Mesenchymal stem cell (in vitro differentiated cells and primary cell): ENCODE measurements at regions not wholly inside any gene's neighbourhood (a gene's known extent, or its start where the extent isn't known, plus 50 kb on each side); places are given as distances from the start of the nearest gene placed in this dataset.

Experiments used
- DNase-seq: peaks from one replicate; pipeline ENCODE4 v3.0.0-alpha.2; 2013
- H2AFZ ChIP-seq: one replicate; pipeline ENCODE4 v1.6.1; 2013; ENCODE audit warnings: low read depth, mild to moderate bottlenecking, control low read depth, inconsistent platforms, low read length, moderate library complexity
- H2AK5ac ChIP-seq: 2 replicates; pipeline ENCODE4 v1.6.1; 2013; ENCODE audit warnings: low read length, moderate library complexity, mild to moderate bottlenecking, inconsistent platforms; ENCODE audit not compliant: severe bottlenecking
- H2BK120ac ChIP-seq: one replicate; pipeline ENCODE4 v1.6.1; 2013; ENCODE audit warnings: low read depth, mild to moderate bottlenecking, inconsistent platforms, low read length, moderate library complexity
- H2BK12ac ChIP-seq, 2 experiments: one replicate each; pipeline ENCODE4 v1.6.1; 2013; ENCODE audit warnings: inconsistent platforms in 2 of 2, low read length in 2 of 2, mild to moderate bottlenecking in 2 of 2, moderate library complexity in 2 of 2, control low read depth in 1 of 2
- H2BK15ac ChIP-seq: one replicate; pipeline ENCODE4 v1.6.1; 2013; ENCODE audit warnings: mild to moderate bottlenecking, low read depth, inconsistent platforms; ENCODE audit not compliant: poor library complexity, severe bottlenecking
- H2BK5ac ChIP-seq: 2 replicates; pipeline ENCODE4 v1.6.1; 2013; ENCODE audit warnings: low read depth, mild to moderate bottlenecking, low read length, control low read depth, inconsistent platforms; ENCODE audit not compliant: poor library complexity, severe bottlenecking
- H3K14ac ChIP-seq, 2 experiments: one replicate each; pipeline ENCODE4 v1.6.1; 2013; ENCODE audit warnings: inconsistent platforms in 2 of 2, low read length in 2 of 2, control low read depth in 1 of 2, mild to moderate bottlenecking in 1 of 2, moderate library complexity in 1 of 2
- H3K18ac ChIP-seq, 2 experiments: one replicate each; pipeline ENCODE4 v1.6.1; 2013; ENCODE audit warnings: inconsistent platforms in 2 of 2, low read length in 2 of 2, control low read depth in 1 of 2, low read depth in 1 of 2, mild to moderate bottlenecking in 1 of 2
- H3K23ac ChIP-seq, 2 experiments: one replicate each; pipeline ENCODE4 v1.6.1; 2013; ENCODE audit warnings: inconsistent platforms in 2 of 2, low read length in 2 of 2, mild to moderate bottlenecking in 2 of 2, moderate library complexity in 2 of 2, control low read depth in 1 of 2
- H3K27ac ChIP-seq: 2 replicates; pipeline ENCODE4 v1.5.1; 2013; ENCODE audit warnings: mild to moderate bottlenecking, moderate library complexity, low read length, control low read depth, inconsistent platforms; ENCODE audit not compliant: poor library complexity, severe bottlenecking
- H3K27me3 ChIP-seq, 2 experiments: 2 replicates each; pipeline versions ENCODE4 v1.6.1 to v1.7.0; 2013; ENCODE audit warnings: low read length in 2 of 2, mild to moderate bottlenecking in 2 of 2, moderate library complexity in 2 of 2, control low read depth in 1 of 2, inconsistent platforms in 1 of 2; ENCODE audit not compliant: control insufficient read depth in 1 of 2, insufficient read depth in 1 of 2
- H3K36me3 ChIP-seq, 2 experiments: 2 replicates each; pipeline versions ENCODE4 v1.6.1 to v1.7.0; 2013; ENCODE audit warnings: low read length in 2 of 2, control low read depth in 1 of 2, inconsistent platforms in 1 of 2, low read depth in 1 of 2, mild to moderate bottlenecking in 1 of 2; ENCODE audit not compliant: insufficient read depth in 2 of 2, control insufficient read depth in 1 of 2
- H3K4ac ChIP-seq, 2 experiments: one replicate each; pipeline ENCODE4 v1.6.1; 2013; ENCODE audit warnings: inconsistent platforms in 2 of 2, low read length in 2 of 2, mild to moderate bottlenecking in 2 of 2, moderate library complexity in 2 of 2, control low read depth in 1 of 2, low read depth in 1 of 2
- H3K4me1 ChIP-seq: 2 replicates; pipeline ENCODE4 v1.6.1; 2013; ENCODE audit warnings: low read depth, low read length, control low read depth; ENCODE audit not compliant: control insufficient read depth, insufficient read depth
- H3K4me2 ChIP-seq: 2 replicates; pipeline ENCODE4 v1.6.1; 2013; ENCODE audit warnings: low read length, mild to moderate bottlenecking, inconsistent platforms; ENCODE audit not compliant: poor library complexity, severe bottlenecking
- H3K4me3 ChIP-seq, 2 experiments: 2 replicates each; pipeline versions ENCODE4 v1.5.1 to v1.7.0; 2013; ENCODE audit warnings: low read length in 2 of 2, mild to moderate bottlenecking in 2 of 2, control low read depth in 1 of 2, low read depth in 1 of 2; ENCODE audit not compliant: insufficient read depth in 1 of 2
- H3K79me1 ChIP-seq: replicated peaks from 2 replicates; pipeline ENCODE4 v1.6.1; 2013; ENCODE audit warnings: mild to moderate bottlenecking, control low read depth, low read length, inconsistent platforms; ENCODE audit not compliant: poor library complexity, severe bottlenecking
- H3K9ac ChIP-seq: 2 replicates; pipeline ENCODE4 v1.7.0; 2013; ENCODE audit warnings: mild to moderate bottlenecking, low read length, moderate library complexity
- H3K9me3 ChIP-seq: 2 replicates; pipeline ENCODE4 v1.7.0; 2013; ENCODE audit warnings: mild to moderate bottlenecking, low read length; ENCODE audit not compliant: control insufficient read depth
- H4K8ac ChIP-seq: one replicate; pipeline ENCODE4 v1.6.1; 2013; ENCODE audit warnings: inconsistent platforms, mild to moderate bottlenecking, low read length, moderate library complexity
- H4K91ac ChIP-seq: one replicate; pipeline ENCODE4 v1.6.1; 2013; ENCODE audit warnings: mild to moderate bottlenecking, low read length, inconsistent platforms
- WGBS: methylation state at CpG from one replicate; pipeline ENCODE4 v1.1.7; 2013; ENCODE audit warnings: mixed read lengths; 5-methylcytosine and 5-hydroxymethylcytosine counted together

GRCh38 chr3:168273036-168273435 is 177.3 kb upstream of the GOLIM4 start:
- WGBS, result over 99% methylated on average over 2 of the region's 2 CpGs
- H3K27me3 ChIP-seq, result peaks cover 0 to 3% of the 10 kb centered on the region in 2 experiments

GRCh38 chr3:168272343-168272985 is 176.7 kb upstream of the GOLIM4 start:
- H3K9ac ChIP-seq, result no peak overlapping the region
- no peak overlapping the region for H3K4me3 ChIP-seq
- peak; percentile 47 for DNase-seq
- H3K79me1 ChIP-seq, result no peaks in the 10 kb centered on the region
- no peak overlapping the region for H3K14ac ChIP-seq
- H2BK12ac ChIP-seq, result no peak overlapping the region
- H3K18ac ChIP-seq, result no peak overlapping the region
- H3K4me2 ChIP-seq, result no peak overlapping the region
- H3K4me1 ChIP-seq, result no peaks in the 10 kb centered on the region
- H2BK120ac ChIP-seq, result no peak overlapping the region
- no peak overlapping the region for H2BK5ac ChIP-seq
- H2BK15ac ChIP-seq, result no peak overlapping the region
- H4K8ac ChIP-seq, result no peak overlapping the region
- no peak overlapping the region for H2AK5ac ChIP-seq
- no peak overlapping the region for H3K23ac ChIP-seq
- H2AFZ ChIP-seq, result no peak overlapping the region
- no peaks in the 10 kb centered on the region for H3K36me3 ChIP-seq
- WGBS, result 60% methylated on average over 1 of the region's 1 CpG
- H3K27ac ChIP-seq, result no peak overlapping the region
- H3K27me3 ChIP-seq, result peaks cover 0 to 3% of the 10 kb centered on the region in 2 experiments
- H4K91ac ChIP-seq, result no peak overlapping the region
- H3K9me3 ChIP-seq, result peaks cover 5% of the 10 kb centered on the region
- no peak overlapping the region for H3K4ac ChIP-seq

More at GRCh38 chr3:168273036-168273435, 177.3 kb upstream of the GOLIM4 start:
- Histone ChIP-seq H3K14ac (no peak overlapping the region), H2AK5ac (no peak overlapping the region), H4K91ac (no peak overlapping the region), H3K4me1 (no peaks in the 10 kb centered on the region), H3K9me3 (peaks cover 5% of the 10 kb centered on the region), H4K8ac (no peak overlapping the region), H3K4me3 (no peak overlapping the region), H3K18ac (no peak overlapping the region), H3K4ac (no peak overlapping the region), H3K9ac (no peak overlapping the region), H2BK5ac (no peak overlapping the region), H2AFZ (no peak overlapping the region), H3K23ac (no peak overlapping the region), H3K4me2 (no peak overlapping the region), H2BK120ac (no peak overlapping the region), H2BK12ac (no peak overlapping the region), H2BK15ac (no peak overlapping the region), H3K79me1 (no peaks in the 10 kb centered on the region), H3K27ac (no peak overlapping the region), H3K36me3 (no peaks in the 10 kb centered on the region)
- no peak for DNase-seq

- Histone ChIP-seq H3K4me2 (no peak overlapping the region), H3K14ac (no peak overlapping the region), H2BK12ac (no peak overlapping the region), H3K4ac (no peak overlapping the region), H3K27ac (no peak overlapping the region), H3K9ac (no peak overlapping the region), H3K36me3 (no peaks in the 10 kb centered on the region), H4K91ac (no peak overlapping the region), H3K4me1 (no peaks in the 10 kb centered on the region), H2BK5ac (no peak overlapping the region), H3K18ac (no peak overlapping the region), H4K8ac (no peak overlapping the region), H2AFZ (no peak overlapping the region), H3K9me3 (peaks cover 5% of the 10 kb centered on the region), H2BK120ac (no peak overlapping the region), H3K27me3 (peaks cover 0 to 3% of the 10 kb centered on the region in 2 experiments), H3K23ac (no peak overlapping the region), H3K79me1 (no peaks in the 10 kb centered on the region), H3K4me3 (no peak overlapping the region), H2BK15ac (no peak overlapping the region), H2AK5ac (no peak overlapping the region)
- WGBS, result 80% methylated on average over 1 of the region's 2 CpGs
- DNase-seq, result no peak
Measured at GRCh38 chr3:168271932-168272331, 176.2 kb upstream of the GOLIM4 start.

- no peak overlapping the region for H4K8ac ChIP-seq
- no peaks in the 10 kb centered on the region for H3K9me3 ChIP-seq
- H3K4me3 ChIP-seq, result no peak overlapping the region
- no peak overlapping the region for H2BK12ac ChIP-seq
- H3K14ac ChIP-seq, result no peak overlapping the region
- H2BK120ac ChIP-seq, result no peak overlapping the region
- no peak overlapping the region for H3K4me2 ChIP-seq
- H3K18ac ChIP-seq, result no peak overlapping the region
- H3K79me1 ChIP-seq, result no peaks in the 10 kb centered on the region
- H3K27ac ChIP-seq, result no peak overlapping the region
- no peaks in the 10 kb centered on the region for H3K4me1 ChIP-seq
- no peak for DNase-seq
- H2BK5ac ChIP-seq, result no peak overlapping the region
- H3K36me3 ChIP-seq, result no peaks in the 10 kb centered on the region
- H4K91ac ChIP-seq, result no peak overlapping the region
- H2AK5ac ChIP-seq, result no peak overlapping the region
- WGBS, result no CpG with 5 or more reads among the region's 1 CpG
- no peak overlapping the region for H2AFZ ChIP-seq
- H3K9ac ChIP-seq, result no peak overlapping the region
- no peaks in the 10 kb centered on the region for H3K27me3 ChIP-seq
- H3K23ac ChIP-seq, result no peak overlapping the region
- no peak overlapping the region for H2BK15ac ChIP-seq
- H3K4ac ChIP-seq, result no peak overlapping the region
Measured at GRCh38 chr3:168269001-168269400, 173.3 kb upstream of the GOLIM4 start.
